ENCODE measurements at regions not wholly inside any gene's neighbourhood (a gene's known extent, or its start where the extent isn't known, plus 50 kb on each side); places are given as distances from the start of the nearest gene placed in this dataset.
A peak's percentile ranks its signal among the peaks of the same experiment; 100 is the strongest.

DNA sequence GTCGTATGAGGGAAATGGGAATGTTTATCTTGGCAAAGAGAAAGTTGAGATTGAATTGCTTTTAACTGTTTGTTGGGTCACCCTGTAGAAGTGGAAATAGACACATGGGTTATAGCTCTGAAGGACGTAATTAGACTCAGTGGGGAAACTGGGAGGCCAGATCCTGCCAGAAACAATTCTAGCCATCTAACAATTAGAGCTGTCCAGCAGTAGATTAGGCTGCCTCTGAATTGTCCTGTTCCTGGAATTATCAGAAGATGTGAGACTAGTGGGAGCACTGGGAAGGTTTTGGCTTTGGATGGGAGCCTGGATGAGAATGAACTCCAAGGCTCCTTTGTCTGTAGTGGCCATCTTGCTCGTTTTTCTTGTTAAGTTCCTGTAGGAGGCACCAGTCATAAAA, 61.9 kb upstream of the IGFBP7 start:
- DNase-seq (ENCODE audit: low spot score): no peak

DNA sequence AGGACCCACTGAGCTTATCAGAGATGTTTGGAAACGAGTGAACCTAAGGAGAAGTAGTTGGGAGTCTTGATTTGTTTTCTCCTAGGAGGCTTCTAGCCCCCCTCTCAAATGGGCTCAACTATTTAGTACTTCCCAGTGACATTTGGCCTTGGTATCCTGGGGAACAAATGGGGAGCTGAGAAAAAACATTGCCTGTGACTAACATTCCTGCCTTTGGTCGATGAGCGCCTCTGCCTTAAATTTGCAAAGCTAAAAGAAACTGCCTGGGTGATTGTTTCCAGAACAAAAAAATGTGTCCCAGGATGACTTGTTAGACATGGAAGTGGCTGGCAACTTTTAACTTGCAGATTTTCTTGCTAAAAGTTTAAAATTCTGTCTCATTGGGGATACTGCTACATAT, 58.8 kb upstream of the IGFBP7 start:
- no peak for DNase-seq (ENCODE audit: low spot score)

DNA sequence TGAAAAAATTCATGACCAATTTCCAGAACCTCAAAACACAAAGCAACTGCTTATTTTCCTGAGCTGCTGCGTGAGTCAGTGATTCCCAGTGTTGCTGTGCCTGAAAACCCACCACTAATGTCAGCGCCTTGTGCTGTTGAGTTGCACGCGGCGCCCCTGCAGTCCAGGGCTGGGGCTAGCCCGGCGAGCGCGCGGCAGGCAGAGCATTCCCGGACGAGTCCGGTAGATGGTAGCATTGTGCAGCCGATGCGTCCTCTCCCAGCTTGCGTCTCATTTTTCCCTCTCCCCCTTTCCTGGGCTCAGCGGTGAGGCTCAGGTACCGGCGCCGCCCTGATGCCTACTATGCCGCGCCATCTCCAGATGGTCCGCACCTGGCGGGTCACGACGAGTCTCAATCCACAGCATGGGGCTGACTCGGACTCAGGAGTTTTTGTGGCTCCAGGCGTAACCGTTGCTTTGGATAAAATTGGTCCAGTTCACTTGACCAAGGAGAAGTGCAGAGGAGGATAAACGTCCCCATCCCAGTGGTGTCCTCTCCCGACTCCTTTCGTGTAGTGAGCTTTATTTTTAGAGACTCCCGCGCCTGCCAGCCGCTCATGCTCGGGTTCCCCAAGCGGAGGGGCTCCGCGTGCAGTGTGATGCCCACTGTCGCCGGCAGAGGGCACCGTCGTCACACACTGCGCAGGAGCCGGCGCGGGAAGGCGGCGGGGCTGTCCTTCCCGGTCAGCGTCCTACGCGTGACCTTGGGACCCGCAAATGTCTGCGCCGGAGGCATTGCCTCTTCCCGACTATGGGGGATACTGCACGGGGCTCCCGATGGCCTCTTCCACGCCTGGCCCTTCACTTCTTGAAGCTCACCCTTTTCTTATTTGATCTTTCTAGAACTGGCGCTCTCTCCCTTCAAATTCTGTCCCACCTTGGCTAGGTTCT, 53.6 kb upstream of the IGFBP7 start:
- peak; percentile 73 for DNase-seq (ENCODE audit: low spot score)

DNA sequence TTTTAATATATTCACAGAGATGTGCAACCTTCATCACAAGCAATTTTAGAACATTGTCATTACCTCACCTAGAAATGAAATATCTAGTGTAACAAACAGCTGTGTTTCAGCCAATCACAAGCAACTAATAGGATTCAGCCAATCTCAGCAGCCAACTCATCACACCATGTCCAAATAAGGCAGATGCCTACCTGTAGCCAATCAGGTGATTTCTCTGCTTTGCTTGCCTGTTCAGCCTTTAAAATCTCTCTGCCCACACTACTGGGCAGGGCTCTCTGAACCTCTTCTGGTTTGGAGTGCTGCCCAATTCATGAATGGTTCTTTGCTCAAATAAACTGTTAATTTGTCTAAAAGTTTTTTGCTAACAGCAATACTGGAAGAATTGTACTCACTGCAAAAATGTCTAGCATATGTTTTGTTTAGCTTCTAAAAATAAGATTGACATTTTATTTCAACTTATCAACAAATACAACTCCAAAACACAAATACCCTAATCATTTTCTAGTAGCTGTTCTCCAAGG, 52.4 kb upstream of the IGFBP7 start:
- DNase-seq (ENCODE audit: low spot score): peak; percentile 15

Data from NAMALWA (cell line).